ENCODE measurements at regions not wholly inside any gene's neighbourhood (a gene's known extent, or its start where the extent isn't known, plus 50 kb on each side); places are given as distances from the start of the nearest gene placed in this dataset.

DNA sequence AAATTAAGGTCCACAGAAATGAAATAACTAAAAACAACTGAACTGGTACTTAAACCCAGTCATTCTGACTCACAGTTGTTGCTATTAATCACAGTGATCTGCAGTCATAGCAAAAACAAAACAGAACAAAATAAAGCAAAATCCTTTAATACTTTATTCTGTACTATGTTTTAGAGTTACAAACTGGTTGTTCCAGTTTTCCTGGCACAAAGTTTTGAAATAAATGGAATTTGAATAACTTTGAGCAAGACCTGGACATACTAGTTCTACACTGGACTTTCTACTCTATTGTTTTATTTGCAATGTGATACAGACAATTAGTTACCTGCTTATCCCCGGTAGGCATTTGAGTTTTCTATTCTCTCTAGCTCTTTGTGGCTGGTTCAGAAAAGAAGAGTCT is 147.9 kb downstream of the DMRT2 start:
- TF ChIP-seq, protein P1, sequence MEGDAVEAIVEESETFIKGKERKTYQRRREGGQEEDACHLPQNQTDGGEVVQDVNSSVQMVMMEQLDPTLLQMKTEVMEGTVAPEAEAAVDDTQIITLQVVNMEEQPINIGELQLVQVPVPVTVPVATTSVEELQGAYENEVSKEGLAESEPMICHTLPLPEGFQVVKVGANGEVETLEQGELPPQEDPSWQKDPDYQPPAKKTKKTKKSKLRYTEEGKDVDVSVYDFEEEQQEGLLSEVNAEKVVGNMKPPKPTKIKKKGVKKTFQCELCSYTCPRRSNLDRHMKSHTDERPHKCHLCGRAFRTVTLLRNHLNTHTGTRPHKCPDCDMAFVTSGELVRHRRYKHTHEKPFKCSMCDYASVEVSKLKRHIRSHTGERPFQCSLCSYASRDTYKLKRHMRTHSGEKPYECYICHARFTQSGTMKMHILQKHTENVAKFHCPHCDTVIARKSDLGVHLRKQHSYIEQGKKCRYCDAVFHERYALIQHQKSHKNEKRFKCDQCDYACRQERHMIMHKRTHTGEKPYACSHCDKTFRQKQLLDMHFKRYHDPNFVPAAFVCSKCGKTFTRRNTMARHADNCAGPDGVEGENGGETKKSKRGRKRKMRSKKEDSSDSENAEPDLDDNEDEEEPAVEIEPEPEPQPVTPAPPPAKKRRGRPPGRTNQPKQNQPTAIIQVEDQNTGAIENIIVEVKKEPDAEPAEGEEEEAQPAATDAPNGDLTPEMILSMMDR (IDR thresholded peaks at IDR 0.05) = no peak
- no peak overlapping the region for H3K4me3 Mint-ChIP-seq (ENCODE audit: unreplicated experiment)
- H3K9me3 Mint-ChIP-seq (ENCODE audit: low read depth) = peaks cover 25% of the 10 kb centered on the region
- no peaks in the 10 kb centered on the region for H3K36me3 Mint-ChIP-seq (ENCODE audit: low read depth)
- H3K4me1 Mint-ChIP-seq (ENCODE audit: low read depth) = no peaks in the 10 kb centered on the region
- DNase-seq (ENCODE audit: low spot score) = no peak
- no peak overlapping the region for H3K27ac Mint-ChIP-seq (ENCODE audit: unreplicated experiment)
- no peaks in the 10 kb centered on the region for H3K27me3 Mint-ChIP-seq (ENCODE audit: low read depth)

DNA sequence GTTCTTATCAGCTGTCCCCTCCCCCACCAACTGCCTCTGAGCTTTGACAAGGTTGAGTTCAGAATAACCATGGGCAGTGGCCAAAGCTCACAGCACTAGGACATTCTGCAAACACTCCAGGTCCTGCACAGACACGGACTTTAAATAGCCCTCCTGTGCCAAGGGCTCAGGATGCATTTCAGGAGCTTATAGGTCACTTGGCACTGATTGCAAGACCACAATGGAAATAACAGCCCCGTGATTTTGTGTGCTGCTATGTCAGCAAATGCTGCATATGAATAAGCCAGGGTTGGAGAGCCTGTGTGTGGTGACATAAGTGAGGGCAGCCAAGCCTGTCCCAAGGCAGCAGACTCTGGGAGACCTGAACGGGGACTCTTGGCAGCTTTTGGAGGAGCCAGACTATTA is 150.7 kb downstream of the DMRT2 start:
- Mint-ChIP-seq H3K36me3 (ENCODE audit: low read depth) (no peaks in the 10 kb centered on the region), H3K27me3 (ENCODE audit: low read depth) (no peaks in the 10 kb centered on the region)
- TF ChIP-seq, protein P1 (IDR thresholded peaks at IDR 0.05) = no peak

DNA sequence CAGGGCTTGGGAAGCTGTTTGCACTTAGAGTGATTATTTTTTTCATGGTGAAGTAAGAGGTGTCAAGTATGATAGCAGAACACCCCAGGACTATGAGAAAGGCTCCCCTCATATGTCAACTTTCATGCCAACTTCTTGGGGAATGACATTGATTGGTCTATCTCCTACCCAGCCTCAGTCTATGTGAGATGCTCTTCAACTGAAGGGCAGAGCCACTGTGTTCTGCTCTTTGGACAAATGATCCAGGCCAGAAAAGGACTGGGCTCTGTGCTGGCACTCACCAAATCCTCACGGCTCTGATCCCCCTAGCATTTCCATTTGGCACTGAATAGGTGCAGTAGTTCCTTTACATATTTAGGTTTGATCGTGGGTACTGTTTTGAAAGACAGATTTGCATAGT is 151.1 kb downstream of the DMRT2 start:
- no peaks in the 10 kb centered on the region for H3K4me1 Mint-ChIP-seq (ENCODE audit: low read depth)
- TF ChIP-seq, protein P1 (IDR thresholded peaks at IDR 0.05) = no peak
- H3K4me3 Mint-ChIP-seq (ENCODE audit: unreplicated experiment) = no peak overlapping the region
- H3K36me3 Mint-ChIP-seq (ENCODE audit: low read depth) = no peaks in the 10 kb centered on the region
- no peak overlapping the region for H3K27ac Mint-ChIP-seq (ENCODE audit: unreplicated experiment)
- H3K27me3 Mint-ChIP-seq (ENCODE audit: low read depth) = no peaks in the 10 kb centered on the region
- peaks cover 15% of the 10 kb centered on the region for H3K9me3 Mint-ChIP-seq (ENCODE audit: low read depth)
- no peak for DNase-seq (ENCODE audit: low spot score)

More for the DNA sequence above, 150.7 kb downstream of the DMRT2 start:
- no peak overlapping the region for H3K27ac Mint-ChIP-seq (ENCODE audit: unreplicated experiment)
- DNase-seq (ENCODE audit: low spot score) = no peak
- no peaks in the 10 kb centered on the region for H3K4me1 Mint-ChIP-seq (ENCODE audit: low read depth)
- H3K9me3 Mint-ChIP-seq (ENCODE audit: low read depth) = peaks cover 18% of the 10 kb centered on the region
- no peak overlapping the region for H3K4me3 Mint-ChIP-seq (ENCODE audit: unreplicated experiment)

DNA sequence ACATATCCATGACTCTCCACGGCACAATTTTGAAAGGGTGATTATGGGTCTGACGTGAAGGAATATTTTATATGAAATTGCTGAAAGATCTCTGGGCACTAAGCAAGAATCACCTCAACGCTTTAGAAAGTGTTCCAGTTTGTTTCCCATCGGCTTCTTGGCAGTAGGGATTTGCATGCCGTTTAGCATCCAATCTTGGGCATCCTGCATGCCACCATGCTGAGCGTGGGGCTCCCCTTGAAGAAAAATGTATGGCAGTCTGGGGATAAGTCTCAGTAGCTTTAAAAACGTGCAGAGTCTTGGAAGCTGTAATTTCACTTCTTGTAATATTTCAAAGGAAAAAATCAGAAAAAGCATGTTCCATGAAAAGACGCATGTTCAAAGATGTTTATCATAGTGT is 151.7 kb downstream of the DMRT2 start:
- TF ChIP-seq, protein P1 (IDR thresholded peaks at IDR 0.05) = no peak
- Mint-ChIP-seq H3K27me3 (ENCODE audit: low read depth) (no peaks in the 10 kb centered on the region), H3K36me3 (ENCODE audit: low read depth) (no peaks in the 10 kb centered on the region), H3K27ac (ENCODE audit: unreplicated experiment) (no peak overlapping the region), H3K4me3 (ENCODE audit: unreplicated experiment) (no peak overlapping the region), H3K4me1 (ENCODE audit: low read depth) (no peaks in the 10 kb centered on the region), H3K9me3 (ENCODE audit: low read depth) (peaks cover 12% of the 10 kb centered on the region)
- no peak for DNase-seq (ENCODE audit: low spot score)

DNA sequence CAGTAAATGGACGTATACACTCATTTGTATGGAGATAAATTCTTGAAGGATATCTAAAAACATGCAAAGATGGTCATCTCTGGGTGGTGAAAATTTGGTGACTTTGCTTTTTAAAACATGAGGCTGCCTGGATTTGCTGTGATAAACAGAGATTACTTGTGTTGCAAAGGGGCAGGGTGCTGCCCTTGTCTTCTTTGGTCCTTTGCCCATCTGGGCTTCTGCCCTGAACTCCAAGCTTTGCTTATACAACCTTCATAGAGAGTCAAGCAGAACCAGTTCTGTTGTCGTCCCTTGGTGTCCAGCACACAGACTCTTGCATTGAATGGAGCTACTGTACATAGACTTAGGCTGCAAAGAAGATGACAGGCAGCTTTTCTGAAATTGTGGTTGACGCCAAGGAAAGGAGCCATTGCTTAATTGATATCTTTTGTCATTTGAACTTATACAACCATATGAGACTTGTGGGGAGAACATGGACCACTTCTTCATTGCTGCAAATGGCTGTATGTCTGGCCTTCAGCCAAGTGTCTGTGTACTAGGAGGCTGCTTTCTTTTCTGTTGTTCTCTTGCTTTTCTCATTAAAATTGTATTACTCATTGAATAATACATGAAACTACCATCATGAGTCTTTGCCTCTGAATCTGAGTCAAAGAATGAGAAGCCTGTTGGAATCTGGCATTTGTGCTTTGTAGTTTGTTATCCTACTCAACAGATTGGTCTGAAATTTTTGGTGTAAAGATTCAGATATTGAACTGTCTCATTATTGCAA is 152.5 kb downstream of the DMRT2 start:
- Mint-ChIP-seq H3K4me1 (ENCODE audit: low read depth) (no peaks in the 10 kb centered on the region), H3K36me3 (ENCODE audit: low read depth) (no peaks in the 10 kb centered on the region), H3K27me3 (ENCODE audit: low read depth) (no peaks in the 10 kb centered on the region), H3K4me3 (ENCODE audit: unreplicated experiment) (no peak overlapping the region), H3K9me3 (ENCODE audit: low read depth) (peaks cover 12% of the 10 kb centered on the region), H3K27ac (ENCODE audit: unreplicated experiment) (no peak overlapping the region)
- TF ChIP-seq, protein P1 (IDR thresholded peaks at IDR 0.05) = no peak
- no peak for DNase-seq (ENCODE audit: low spot score)
